HEK293 (cell line): ENCODE measurements at regions not wholly inside any gene's neighbourhood (a gene's known extent, or its start where the extent isn't known, plus 50 kb on each side); places are given as distances from the start of the nearest gene placed in this dataset.

Experiments used
- KLF16 ChIP-seq: fragments of 450-650 bp; formaldehyde crosslinking; IDR thresholded peaks from 2 replicates; pipeline ENCODE4 v1.5.1; 2017; ENCODE audit warnings: missing biosample characterization, missing genetic modification characterization
- ZNF133 ChIP-seq: fragments of 450-650 bp; formaldehyde crosslinking; IDR thresholded peaks from 2 replicates; pipeline ENCODE4 v1.5.1; 2016; ENCODE audit warnings: missing biosample characterization, missing genetic modification characterization
- ZNF585B ChIP-seq: fragments of 450-650 bp; formaldehyde crosslinking; IDR thresholded peaks from 2 replicates; pipeline ENCODE4 v1.5.1; 2016; ENCODE audit warnings: missing biosample characterization, missing genetic modification characterization
- TF ChIP-seq, protein P1 (sequence below): fragments of 450-650 bp; formaldehyde crosslinking; IDR thresholded peaks from 2 replicates; pipeline ENCODE4 v1.5.1; 2016; ENCODE audit warnings: missing biosample characterization, missing genetic modification characterization
- TF ChIP-seq, protein P2 (sequence below): fragments of 450-650 bp; formaldehyde crosslinking; IDR thresholded peaks from 2 replicates; pipeline ENCODE4 v1.5.1; 2016; ENCODE audit warnings: missing biosample characterization, missing genetic modification characterization

DNA sequence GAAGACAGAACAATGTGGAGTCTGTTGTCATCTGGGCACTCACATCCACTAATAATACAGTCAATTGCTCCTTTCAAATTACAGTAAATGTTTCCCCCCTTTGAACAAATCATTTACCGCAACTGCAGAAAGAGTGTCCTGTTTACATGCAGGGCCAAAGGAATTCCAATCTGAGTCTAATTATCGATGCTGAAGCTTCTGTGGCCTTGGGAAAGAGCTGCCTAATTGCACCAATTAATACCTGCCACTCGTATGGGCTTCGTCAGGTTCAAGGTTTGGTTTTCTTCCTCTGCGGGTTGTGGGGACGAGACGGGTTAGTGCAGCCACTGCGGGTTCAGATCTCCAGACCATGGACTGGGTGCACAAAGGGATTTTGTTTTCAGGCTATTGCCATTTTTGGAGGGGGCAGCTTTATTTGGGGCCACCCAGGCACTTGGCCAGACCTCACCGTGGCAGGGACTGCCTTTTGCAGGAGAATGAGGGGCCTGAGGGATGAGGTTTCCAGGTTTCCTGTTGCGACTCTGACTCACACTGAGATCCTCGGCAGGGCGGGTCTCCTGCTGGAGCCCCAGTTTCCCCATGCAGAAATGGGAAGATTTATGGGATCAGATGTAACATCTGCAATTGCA lies 147.6 kb downstream of the MIAT start:
- no peak for TF ChIP-seq KLF16
- TF ChIP-seq ZNF133 (tag by site-specific recombination) = no peak
- TF ChIP-seq, protein P1, sequence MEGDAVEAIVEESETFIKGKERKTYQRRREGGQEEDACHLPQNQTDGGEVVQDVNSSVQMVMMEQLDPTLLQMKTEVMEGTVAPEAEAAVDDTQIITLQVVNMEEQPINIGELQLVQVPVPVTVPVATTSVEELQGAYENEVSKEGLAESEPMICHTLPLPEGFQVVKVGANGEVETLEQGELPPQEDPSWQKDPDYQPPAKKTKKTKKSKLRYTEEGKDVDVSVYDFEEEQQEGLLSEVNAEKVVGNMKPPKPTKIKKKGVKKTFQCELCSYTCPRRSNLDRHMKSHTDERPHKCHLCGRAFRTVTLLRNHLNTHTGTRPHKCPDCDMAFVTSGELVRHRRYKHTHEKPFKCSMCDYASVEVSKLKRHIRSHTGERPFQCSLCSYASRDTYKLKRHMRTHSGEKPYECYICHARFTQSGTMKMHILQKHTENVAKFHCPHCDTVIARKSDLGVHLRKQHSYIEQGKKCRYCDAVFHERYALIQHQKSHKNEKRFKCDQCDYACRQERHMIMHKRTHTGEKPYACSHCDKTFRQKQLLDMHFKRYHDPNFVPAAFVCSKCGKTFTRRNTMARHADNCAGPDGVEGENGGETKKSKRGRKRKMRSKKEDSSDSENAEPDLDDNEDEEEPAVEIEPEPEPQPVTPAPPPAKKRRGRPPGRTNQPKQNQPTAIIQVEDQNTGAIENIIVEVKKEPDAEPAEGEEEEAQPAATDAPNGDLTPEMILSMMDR (tag by site-specific recombination) = no peak
- TF ChIP-seq, protein P2, sequence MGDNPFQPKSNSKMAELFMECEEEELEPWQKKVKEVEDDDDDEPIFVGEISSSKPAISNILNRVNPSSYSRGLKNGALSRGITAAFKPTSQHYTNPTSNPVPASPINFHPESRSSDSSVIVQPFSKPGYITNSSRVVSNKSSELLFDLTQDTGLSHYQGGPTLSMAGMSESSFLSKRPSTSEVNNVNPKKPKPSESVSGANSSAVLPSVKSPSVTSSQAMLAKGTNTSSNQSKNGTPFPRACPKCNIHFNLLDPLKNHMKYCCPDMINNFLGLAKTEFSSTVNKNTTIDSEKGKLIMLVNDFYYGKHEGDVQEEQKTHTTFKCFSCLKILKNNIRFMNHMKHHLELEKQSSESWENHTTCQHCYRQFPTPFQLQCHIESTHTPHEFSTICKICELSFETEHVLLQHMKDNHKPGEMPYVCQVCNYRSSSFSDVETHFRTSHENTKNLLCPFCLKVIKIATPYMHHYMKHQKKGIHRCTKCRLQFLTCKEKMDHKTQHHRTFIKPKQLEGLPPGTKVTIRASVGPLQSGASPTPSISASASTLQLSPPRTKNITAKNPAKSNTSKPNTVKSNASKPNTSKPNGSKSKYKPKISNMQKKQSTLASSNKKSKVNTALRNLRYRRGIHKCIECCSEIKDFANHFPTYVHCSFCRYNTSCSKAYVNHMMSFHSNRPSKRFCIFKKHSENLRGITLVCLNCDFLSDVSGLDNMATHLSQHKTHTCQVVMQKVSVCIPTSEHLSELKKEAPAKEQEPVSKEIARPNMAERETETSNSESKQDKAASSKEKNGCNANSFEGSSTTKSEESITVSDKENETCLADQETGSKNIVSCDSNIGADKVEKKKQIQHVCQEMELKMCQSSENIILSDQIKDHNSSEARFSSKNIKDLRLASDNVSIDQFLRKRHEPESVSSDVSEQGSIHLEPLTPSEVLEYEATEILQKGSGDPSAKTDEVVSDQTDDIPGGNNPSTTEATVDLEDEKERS (tag by site-specific recombination) = no peak
- no peak for TF ChIP-seq ZNF585B (tag by site-specific recombination)
